Progenitor cell of endocrine pancreas (in vitro differentiated cells): ENCODE measurements at regions not wholly inside any gene's neighbourhood (a gene's known extent, or its start where the extent isn't known, plus 50 kb on each side); places are given as distances from the start of the nearest gene placed in this dataset.
"Not testable (repeated sequence)": the region's sequence is repeated elsewhere in the genome, so short reads cannot be mapped to it uniquely, and the experiment has no call there.

Experiments
- DNase-seq: peaks from one replicate; pipeline ENCODE4 v3.0.0; 2021; ENCODE audit warnings: low spot score; ENCODE audit not compliant: unreplicated experiment
- H3K27ac Mint-ChIP-seq: 2 replicates; pipeline ENCODE4 v1.8.0; 2021; ENCODE audit warnings: mild to moderate bottlenecking, moderate library complexity, mixed read lengths
- H3K27me3 Mint-ChIP-seq: 2 replicates; pipeline ENCODE4 v1.8.0; 2021; ENCODE audit warnings: mixed read lengths
- H3K36me3 Mint-ChIP-seq: 2 replicates; pipeline ENCODE4 v1.8.0; 2022; ENCODE audit warnings: mixed read lengths; ENCODE audit not compliant: insufficient read depth
- H3K4me1 Mint-ChIP-seq: 2 replicates; pipeline ENCODE4 v1.8.0; 2021; ENCODE audit warnings: low read depth, mixed read lengths
- H3K4me3 Mint-ChIP-seq: 2 replicates; pipeline ENCODE4 v1.8.0; 2021; ENCODE audit warnings: low read depth, mild to moderate bottlenecking, moderate library complexity, mixed read lengths
- H3K9me3 Mint-ChIP-seq: 2 replicates; pipeline ENCODE4 v1.8.0; 2021; ENCODE audit warnings: low read depth, mixed read lengths
- CTCF ChIP-seq: fragments of 200-600 bp; sonication (generic); IDR thresholded peaks from one replicate; pipeline ENCODE4 v1.5.0; 2021; ENCODE audit warnings: antibody characterized with exemption, mild to moderate bottlenecking; ENCODE audit not compliant: unreplicated experiment

GRCh38 chr5:117135851-117136250, 561.2 kb upstream of the SEMA6A start:
- no peak for DNase-seq
- no peaks in the 10 kb centered on the region for H3K9me3 Mint-ChIP-seq
- no peaks in the 10 kb centered on the region for H3K27me3 Mint-ChIP-seq
- H3K36me3 Mint-ChIP-seq: no peaks in the 10 kb centered on the region
- no peak for TF ChIP-seq CTCF
- H3K27ac Mint-ChIP-seq: no peak overlapping the region
- H3K4me3 Mint-ChIP-seq: no peak overlapping the region
- no peaks in the 10 kb centered on the region for H3K4me1 Mint-ChIP-seq

- no peak for TF ChIP-seq CTCF
- no peak overlapping the region for H3K27ac Mint-ChIP-seq
- H3K36me3 Mint-ChIP-seq: no peaks in the 10 kb centered on the region
- H3K4me1 Mint-ChIP-seq: no peaks in the 10 kb centered on the region
- H3K27me3 Mint-ChIP-seq: no peaks in the 10 kb centered on the region
- H3K4me3 Mint-ChIP-seq: no peak overlapping the region
- H3K9me3 Mint-ChIP-seq: no peaks in the 10 kb centered on the region
- DNase-seq: no peak
These were observed 558.6 kb upstream of the SEMA6A start for GRCh38 chr5:117133198-117133597.

GRCh38 chr5:117131876-117132275, 557.3 kb upstream of the SEMA6A start:
- H3K9me3 Mint-ChIP-seq: peaks cover 4% of the 10 kb centered on the region
- H3K4me3 Mint-ChIP-seq: no peak overlapping the region
- H3K27ac Mint-ChIP-seq: no peak overlapping the region
- H3K4me1 Mint-ChIP-seq: no peaks in the 10 kb centered on the region
- no peak for DNase-seq
- H3K36me3 Mint-ChIP-seq: no peaks in the 10 kb centered on the region
- TF ChIP-seq CTCF: no peak
- H3K27me3 Mint-ChIP-seq: no peaks in the 10 kb centered on the region

- no peaks in the 10 kb centered on the region for H3K36me3 Mint-ChIP-seq
- no peak overlapping the region for H3K4me3 Mint-ChIP-seq
- peaks cover 4% of the 10 kb centered on the region for H3K9me3 Mint-ChIP-seq
- H3K4me1 Mint-ChIP-seq: no peaks in the 10 kb centered on the region
- DNase-seq: no peak
- H3K27me3 Mint-ChIP-seq: no peaks in the 10 kb centered on the region
- TF ChIP-seq CTCF: no peak
- H3K27ac Mint-ChIP-seq: peak overlapping the region; percentile 2
These were observed 556.5 kb upstream of the SEMA6A start for GRCh38 chr5:117131048-117131679.

GRCh38 chr5:117118499-117118898, 543.9 kb upstream of the SEMA6A start:
- Mint-ChIP-seq H3K4me3 (no peak overlapping the region), H3K36me3 (no peaks in the 10 kb centered on the region), H3K27ac (no peak overlapping the region), H3K27me3 (no peaks in the 10 kb centered on the region), H3K9me3 (peaks cover 11% of the 10 kb centered on the region), H3K4me1 (no peaks in the 10 kb centered on the region)
- no peak for TF ChIP-seq CTCF
- no peak for DNase-seq

GRCh38 chr5:117117314-117117713, 542.7 kb upstream of the SEMA6A start:
- H3K9me3 Mint-ChIP-seq: peaks cover 11% of the 10 kb centered on the region
- not testable (repeated sequence) for H3K4me1 Mint-ChIP-seq, H3K27ac Mint-ChIP-seq, H3K4me3 Mint-ChIP-seq, H3K36me3 Mint-ChIP-seq, H3K27me3 Mint-ChIP-seq, DNase-seq
